Psoas muscle (tissue), 7 donors: ENCODE measurements at regions not wholly inside any gene's neighbourhood (a gene's known extent, or its start where the extent isn't known, plus 50 kb on each side); places are given as distances from the start of the nearest gene placed in this dataset.
A peak's percentile ranks its signal among the peaks of the same experiment; 100 is the strongest.

Source experiments
- ATAC-seq, 4 donors: fragments of 200-7000 bp; cut with Tn5 transposase; one replicate each; pipeline ENCODE4 v1.9.1; 2020; ENCODE audit warnings: moderate library complexity in 3 of 4, mild to moderate bottlenecking in 2 of 4
- DNase-seq, 2 donors: peaks; one replicate each; pipeline ENCODE4 v3.0.0-alpha.2; 2020
- H3K27ac ChIP-seq: fragments of 200-600 bp; one replicate; pipeline ENCODE4 v1.8.0; 2022
- H3K27me3 ChIP-seq, 3 donors: fragments of 200-600 bp in 1 of 3; one replicate each; pipeline versions ENCODE4 v1.6.1 to v1.8.0; 2013 to 2022; ENCODE audit warnings: low read length in 2 of 3, mild to moderate bottlenecking in 2 of 3, moderate library complexity in 1 of 3; ENCODE audit not compliant: insufficient read depth in 3 of 3
- H3K36me3 ChIP-seq, 2 donors: fragments of 200-600 bp in 1 of 2; one replicate each; pipeline versions ENCODE4 v1.6.1 to v1.8.0; 2013 to 2022; ENCODE audit warnings: low read depth in 1 of 2, mild to moderate bottlenecking in 1 of 2, moderate library complexity in 1 of 2; ENCODE audit not compliant: insufficient read depth in 1 of 2
- H3K4me1 ChIP-seq: fragments of 200-600 bp; one replicate; pipeline ENCODE4 v1.8.0; 2022
- H3K4me3 ChIP-seq: fragments of 200-600 bp; one replicate; pipeline ENCODE4 v1.8.0; 2022; ENCODE audit warnings: mild to moderate bottlenecking
- H3K9me3 ChIP-seq: fragments of 200-600 bp; one replicate; pipeline ENCODE4 v1.8.0; 2022
- WGBS, 3 donors: extraction: QIAGEN DNeasy Blood & Tissue Kit; methylation state at CpG; one replicate each; pipeline versions ENCODE4 v1.1.6 to v1.1.7; 2013; 5-methylcytosine and 5-hydroxymethylcytosine counted together
- intact Hi-C, 2 donors: fragments of 100-400 bp; cut with DNase I; formaldehyde crosslinking; loops; one replicate each; pipeline versions ENCODE4 v1.11.0 to v1.14.2; 2022
- TF ChIP-seq, protein P1 (sequence below): fragments of 200-600 bp; IDR thresholded peaks from one replicate; pipeline ENCODE4 v1.8.0; 2022; ENCODE audit warnings: antibody characterized with exemption
- donor health status: healthy with polysubstance abuse.
- donor health status: DM: no; HTN: no; CAD: no; lungs with moderate emphysema.
- donor health status: Bipolar disorder and iron deficiency.
- donor health status: healthy.
- donor health status: DM: yes; HTN: yes; CAD: no.
- donor health status: DM: no; HTN: no; CAD: no.
- donor health status: DM: yes; HTN: yes; CAD: no.

- intact Hi-C loops, result no loop called here
- WGBS, 3 donors, result 37 to 42% (median 40%) methylated on average over 2 of the region's 2 CpGs
- H3K36me3 ChIP-seq, result no peaks in the 10 kb centered on the region
Measured at GRCh38 chr9:117470902-117471301, 56.0 kb upstream of the ASTN2 start.

DNA sequence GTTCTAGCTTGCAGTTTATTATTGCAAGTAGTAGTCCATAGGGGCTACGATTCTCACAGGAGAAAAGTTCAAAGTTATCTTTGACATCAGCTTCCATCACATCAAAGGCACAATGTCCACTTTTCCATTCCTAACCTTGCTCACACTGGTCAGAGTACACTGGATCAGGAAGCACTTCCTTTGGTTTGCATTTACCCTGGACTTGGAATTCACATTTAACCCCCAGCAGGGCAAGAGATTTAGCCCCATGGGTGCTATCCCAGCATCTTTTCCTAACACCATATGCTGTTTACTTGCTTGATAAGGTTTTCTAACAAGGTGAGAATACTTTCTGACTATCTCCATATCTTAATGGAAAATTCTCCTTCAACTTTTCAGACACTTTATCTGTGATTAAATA lies 55.6 kb upstream of the ASTN2 start:
- Histone ChIP-seq H3K4me1 (no peaks in the 10 kb centered on the region), H3K9me3 (no peaks in the 10 kb centered on the region), H3K36me3 (no peaks in the 10 kb centered on the region), H3K27ac (no peak overlapping the region), H3K4me3 (no peak overlapping the region), H3K27me3 (no peaks in the 10 kb centered on the region)
- DNase-seq, result no peak
- ATAC-seq, result no peak
- TF ChIP-seq, protein P1, sequence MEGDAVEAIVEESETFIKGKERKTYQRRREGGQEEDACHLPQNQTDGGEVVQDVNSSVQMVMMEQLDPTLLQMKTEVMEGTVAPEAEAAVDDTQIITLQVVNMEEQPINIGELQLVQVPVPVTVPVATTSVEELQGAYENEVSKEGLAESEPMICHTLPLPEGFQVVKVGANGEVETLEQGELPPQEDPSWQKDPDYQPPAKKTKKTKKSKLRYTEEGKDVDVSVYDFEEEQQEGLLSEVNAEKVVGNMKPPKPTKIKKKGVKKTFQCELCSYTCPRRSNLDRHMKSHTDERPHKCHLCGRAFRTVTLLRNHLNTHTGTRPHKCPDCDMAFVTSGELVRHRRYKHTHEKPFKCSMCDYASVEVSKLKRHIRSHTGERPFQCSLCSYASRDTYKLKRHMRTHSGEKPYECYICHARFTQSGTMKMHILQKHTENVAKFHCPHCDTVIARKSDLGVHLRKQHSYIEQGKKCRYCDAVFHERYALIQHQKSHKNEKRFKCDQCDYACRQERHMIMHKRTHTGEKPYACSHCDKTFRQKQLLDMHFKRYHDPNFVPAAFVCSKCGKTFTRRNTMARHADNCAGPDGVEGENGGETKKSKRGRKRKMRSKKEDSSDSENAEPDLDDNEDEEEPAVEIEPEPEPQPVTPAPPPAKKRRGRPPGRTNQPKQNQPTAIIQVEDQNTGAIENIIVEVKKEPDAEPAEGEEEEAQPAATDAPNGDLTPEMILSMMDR, result no peak
- 45 to 74% (median 73%) methylated on average over 1 of the region's 1 CpG for WGBS, 3 donors
- intact Hi-C loops, result no loop called here

More at GRCh38 chr9:117470902-117471301, 56.0 kb upstream of the ASTN2 start:
- Histone ChIP-seq H3K4me1 (no peaks in the 10 kb centered on the region), H3K27me3 (no peaks in the 10 kb centered on the region), H3K27ac (no peak overlapping the region), H3K9me3 (no peaks in the 10 kb centered on the region), H3K4me3 (no peak overlapping the region)
- DNase-seq (no peak), ATAC-seq (no peak)
- TF ChIP-seq, protein P1, result no peak

- 78 to 88% (median 87%) methylated on average over 3 of the region's 3 CpGs for WGBS, 3 donors
Measured at GRCh38 chr9:117466111-117466510, 51.3 kb upstream of the ASTN2 start.

DNA sequence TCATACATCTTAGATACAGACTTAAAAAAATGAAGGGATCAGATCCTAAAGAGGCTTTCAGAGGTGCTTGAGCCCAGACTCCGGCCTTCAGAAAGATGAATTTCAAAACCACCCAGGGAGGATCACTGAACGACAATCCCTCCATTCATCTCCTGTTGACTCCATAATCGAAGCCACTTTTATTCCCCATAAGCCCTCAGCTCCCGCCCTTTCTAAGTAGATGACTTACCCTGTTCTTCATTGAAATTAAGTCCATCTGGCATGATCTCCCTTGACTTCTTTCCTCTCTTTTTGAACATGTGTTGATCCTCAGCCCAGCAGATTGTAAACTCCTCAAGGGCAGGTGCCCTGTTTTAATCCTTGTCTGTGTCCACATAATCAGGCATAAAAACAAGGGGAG lies 50.8 kb upstream of the ASTN2 start:
- no peak for DNase-seq
- intact Hi-C loops, result no loop called here
- TF ChIP-seq, protein P1, result no peak
- Histone ChIP-seq H3K27ac (no peak overlapping the region), H3K4me1 (peaks cover 2% of the 10 kb centered on the region), H3K36me3 (no peaks in the 10 kb centered on the region), H3K27me3 (no peaks in the 10 kb centered on the region), H3K9me3 (no peaks in the 10 kb centered on the region), H3K4me3 (no peak overlapping the region)
- ATAC-seq, result no peak
- 46 to 72% (median 60%) methylated on average over 4 of the region's 4 CpGs for WGBS, 3 donors

More at GRCh38 chr9:117466111-117466510, 51.3 kb upstream of the ASTN2 start:
- no peak for ATAC-seq
- Histone ChIP-seq H3K4me1 (peaks cover 2% of the 10 kb centered on the region), H3K4me3 (no peak overlapping the region), H3K27me3 (no peaks in the 10 kb centered on the region), H3K27ac (no peak overlapping the region), H3K9me3 (no peaks in the 10 kb centered on the region), H3K36me3 (no peaks in the 10 kb centered on the region)
- intact Hi-C loops, result no loop called here
- TF ChIP-seq, protein P1, result no peak
- no peak for DNase-seq

DNA sequence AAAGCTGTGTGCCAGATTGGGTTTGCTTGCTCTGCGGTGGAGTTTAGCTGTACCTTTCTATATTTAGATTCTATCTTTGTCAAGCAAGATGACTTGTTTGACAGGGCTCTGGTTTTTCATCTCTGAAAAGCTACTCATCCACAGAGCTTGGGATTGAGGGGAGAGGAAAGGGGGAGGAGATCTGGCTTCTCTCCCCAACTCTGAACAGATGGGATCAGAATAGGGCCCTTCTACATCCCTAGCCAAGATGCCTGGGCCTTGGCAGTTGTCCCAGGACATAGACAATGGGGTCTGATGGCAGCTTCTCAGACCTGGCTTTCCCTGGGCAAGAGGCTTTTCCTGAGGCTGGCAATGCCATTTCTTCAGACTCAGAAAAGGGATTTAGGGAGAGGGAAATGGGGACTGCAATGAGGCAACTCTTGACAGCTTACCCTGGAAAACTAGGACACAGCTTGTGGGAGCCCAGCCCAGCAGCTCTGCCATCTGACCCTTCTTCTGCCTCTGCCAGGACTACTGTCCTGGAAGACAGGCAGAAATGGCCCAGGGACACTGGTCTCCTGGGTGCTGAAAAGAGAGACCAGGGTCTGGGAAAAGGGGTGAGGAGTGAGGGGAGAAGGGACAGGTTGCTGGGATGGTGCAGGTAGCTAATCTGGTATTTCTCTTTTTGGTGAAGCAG lies 50.2 kb upstream of the ASTN2 start:
- peak; percentile 66 to 91 (median 84) for ATAC-seq
- intact Hi-C loops, result no loop called here
- Histone ChIP-seq H3K4me3 (no peak overlapping the region), H3K27me3 (no peaks in the 10 kb centered on the region), H3K4me1 (peaks cover 2% of the 10 kb centered on the region), H3K9me3 (no peaks in the 10 kb centered on the region), H3K36me3 (no peaks in the 10 kb centered on the region), H3K27ac (peak overlapping the region; percentile 41)
- TF ChIP-seq, protein P1, result no peak
- WGBS, 3 donors, result 11 to 50% (median 32%) methylated on average over 1 of the region's 1 CpG
- peak in 1 of 2 donors; percentile 56 for DNase-seq
